ENCODE measurements at regions not wholly inside any gene's neighbourhood (a gene's known extent, or its start where the extent isn't known, plus 50 kb on each side); places are given as distances from the start of the nearest gene placed in this dataset.

DNA sequence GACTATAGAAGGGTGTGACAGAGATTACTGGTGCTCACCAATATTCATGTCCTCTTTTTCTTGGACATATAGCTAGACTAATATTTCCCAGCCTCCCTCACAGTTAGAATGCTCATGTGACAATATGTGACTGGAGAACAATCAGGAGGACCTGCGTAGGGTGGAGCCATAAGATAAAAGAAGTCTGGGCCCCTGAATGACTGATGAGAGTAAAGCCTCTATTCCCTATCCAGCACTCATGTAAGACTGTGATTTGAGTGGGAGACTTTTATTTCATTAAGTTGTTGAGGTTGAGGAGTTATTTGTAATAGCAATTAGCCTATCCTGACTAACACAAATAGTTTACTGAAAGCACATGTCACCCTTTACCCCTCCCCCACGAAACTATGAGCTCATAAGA, 1247.1 kb upstream of the TENM4 start:
- TF ChIP-seq, protein P1, sequence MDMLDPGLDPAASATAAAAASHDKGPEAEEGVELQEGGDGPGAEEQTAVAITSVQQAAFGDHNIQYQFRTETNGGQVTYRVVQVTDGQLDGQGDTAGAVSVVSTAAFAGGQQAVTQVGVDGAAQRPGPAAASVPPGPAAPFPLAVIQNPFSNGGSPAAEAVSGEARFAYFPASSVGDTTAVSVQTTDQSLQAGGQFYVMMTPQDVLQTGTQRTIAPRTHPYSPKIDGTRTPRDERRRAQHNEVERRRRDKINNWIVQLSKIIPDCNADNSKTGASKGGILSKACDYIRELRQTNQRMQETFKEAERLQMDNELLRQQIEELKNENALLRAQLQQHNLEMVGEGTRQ (IDR thresholded peaks at IDR 0.05; ENCODE audit: low read length), result no peak
- TF ChIP-seq, protein P2, sequence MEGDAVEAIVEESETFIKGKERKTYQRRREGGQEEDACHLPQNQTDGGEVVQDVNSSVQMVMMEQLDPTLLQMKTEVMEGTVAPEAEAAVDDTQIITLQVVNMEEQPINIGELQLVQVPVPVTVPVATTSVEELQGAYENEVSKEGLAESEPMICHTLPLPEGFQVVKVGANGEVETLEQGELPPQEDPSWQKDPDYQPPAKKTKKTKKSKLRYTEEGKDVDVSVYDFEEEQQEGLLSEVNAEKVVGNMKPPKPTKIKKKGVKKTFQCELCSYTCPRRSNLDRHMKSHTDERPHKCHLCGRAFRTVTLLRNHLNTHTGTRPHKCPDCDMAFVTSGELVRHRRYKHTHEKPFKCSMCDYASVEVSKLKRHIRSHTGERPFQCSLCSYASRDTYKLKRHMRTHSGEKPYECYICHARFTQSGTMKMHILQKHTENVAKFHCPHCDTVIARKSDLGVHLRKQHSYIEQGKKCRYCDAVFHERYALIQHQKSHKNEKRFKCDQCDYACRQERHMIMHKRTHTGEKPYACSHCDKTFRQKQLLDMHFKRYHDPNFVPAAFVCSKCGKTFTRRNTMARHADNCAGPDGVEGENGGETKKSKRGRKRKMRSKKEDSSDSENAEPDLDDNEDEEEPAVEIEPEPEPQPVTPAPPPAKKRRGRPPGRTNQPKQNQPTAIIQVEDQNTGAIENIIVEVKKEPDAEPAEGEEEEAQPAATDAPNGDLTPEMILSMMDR (IDR thresholded peaks at IDR 0.05; ENCODE audit: control extremely low read depth in 1 of 3, insufficient read depth in 1 of 3, low read depth in 1 of 3, low read length in 3 of 3), result no peak
- TF ChIP-seq, protein P3, sequence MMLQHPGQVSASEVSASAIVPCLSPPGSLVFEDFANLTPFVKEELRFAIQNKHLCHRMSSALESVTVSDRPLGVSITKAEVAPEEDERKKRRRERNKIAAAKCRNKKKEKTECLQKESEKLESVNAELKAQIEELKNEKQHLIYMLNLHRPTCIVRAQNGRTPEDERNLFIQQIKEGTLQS (IDR thresholded peaks at IDR 0.05; ENCODE audit: insufficient read depth, low read depth, low read length), result no peak
- no peak for TF ChIP-seq POLR2AphosphoS5 (IDR thresholded peaks at IDR 0.05; ENCODE audit: low read depth, low read length)
- no peak for TF ChIP-seq POLR2A (IDR thresholded peaks at IDR 0.05; ENCODE audit: control extremely low read depth in 1 of 2, low read depth in 2 of 2, low read length in 2 of 2)
- TF ChIP-seq EZH2 (IDR thresholded peaks at IDR 0.05; ENCODE audit: low read depth, low read length, severe bottlenecking), result no peak
- TF ChIP-seq TCF12 (IDR thresholded peaks at IDR 0.05; ENCODE audit: low read depth, low read length), result no peak
- TF ChIP-seq EP300 (IDR thresholded peaks at IDR 0.05; ENCODE audit: borderline replicate concordance in 1 of 2, low read depth in 2 of 2, low read length in 2 of 2), result no peak
- no peak for TF ChIP-seq RAD21 (IDR thresholded peaks at IDR 0.05 in 1 of 2, conservative IDR thresholded peaks at IDR 0.05 in 1 of 2; ENCODE audit: low read depth in 2 of 2, low read length in 2 of 2)
- TF ChIP-seq CBX5 (IDR thresholded peaks at IDR 0.05; ENCODE audit: low read depth, low read length), result no peak

All from H1 (cell line).